Right lobe of liver (tissue), 4 donors: ENCODE measurements at regions not wholly inside any gene's neighbourhood (a gene's known extent, or its start where the extent isn't known, plus 50 kb on each side); places are given as distances from the start of the nearest gene placed in this dataset.

Experiments
- POLR2A ChIP-seq: fragments of 450-650 bp; IDR thresholded peaks from one replicate; pipeline ENCODE4 v1.6.1; 2017; ENCODE audit warnings: antibody characterized with exemption, mild to moderate bottlenecking
- TF ChIP-seq, protein P1 (sequence below), 4 donors: fragments of 200-600 bp in 3 of 4; fragments of 450-650 bp in 1 of 4; IDR thresholded peaks; one replicate each; pipeline versions ENCODE4 v1.5.1 to v1.8.0; 2016 to 2022; ENCODE audit warnings: antibody characterized with exemption in 4 of 4, mild to moderate bottlenecking in 2 of 4
- donor health status: DM: no; HTN: no; CAD: no.
- donor health status: DM: no; HTN: no; CAD: no.
- donor health status: DM: no; HTN: yes; CAD: no.

DNA sequence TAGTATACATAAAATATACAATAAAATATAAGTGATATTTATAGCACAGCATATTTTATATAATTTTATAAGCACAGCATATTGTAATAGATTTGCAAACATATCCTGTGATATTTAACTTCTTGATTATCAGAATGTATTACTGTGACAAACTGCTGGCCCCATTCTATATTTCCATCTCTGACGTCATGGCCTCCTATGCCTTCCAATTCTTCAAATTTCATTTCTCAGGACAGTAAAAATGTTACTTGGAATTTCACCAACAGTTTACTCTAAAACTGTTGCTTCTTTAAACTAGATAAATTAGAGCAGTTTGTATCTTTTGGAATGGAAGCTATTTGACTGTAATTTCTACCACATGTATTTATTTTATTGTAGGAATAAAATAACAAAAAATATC, 102.5 kb upstream of the SLC25A13 start:
- TF ChIP-seq, protein P1, sequence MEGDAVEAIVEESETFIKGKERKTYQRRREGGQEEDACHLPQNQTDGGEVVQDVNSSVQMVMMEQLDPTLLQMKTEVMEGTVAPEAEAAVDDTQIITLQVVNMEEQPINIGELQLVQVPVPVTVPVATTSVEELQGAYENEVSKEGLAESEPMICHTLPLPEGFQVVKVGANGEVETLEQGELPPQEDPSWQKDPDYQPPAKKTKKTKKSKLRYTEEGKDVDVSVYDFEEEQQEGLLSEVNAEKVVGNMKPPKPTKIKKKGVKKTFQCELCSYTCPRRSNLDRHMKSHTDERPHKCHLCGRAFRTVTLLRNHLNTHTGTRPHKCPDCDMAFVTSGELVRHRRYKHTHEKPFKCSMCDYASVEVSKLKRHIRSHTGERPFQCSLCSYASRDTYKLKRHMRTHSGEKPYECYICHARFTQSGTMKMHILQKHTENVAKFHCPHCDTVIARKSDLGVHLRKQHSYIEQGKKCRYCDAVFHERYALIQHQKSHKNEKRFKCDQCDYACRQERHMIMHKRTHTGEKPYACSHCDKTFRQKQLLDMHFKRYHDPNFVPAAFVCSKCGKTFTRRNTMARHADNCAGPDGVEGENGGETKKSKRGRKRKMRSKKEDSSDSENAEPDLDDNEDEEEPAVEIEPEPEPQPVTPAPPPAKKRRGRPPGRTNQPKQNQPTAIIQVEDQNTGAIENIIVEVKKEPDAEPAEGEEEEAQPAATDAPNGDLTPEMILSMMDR (IDR thresholded peaks at IDR 0.05), result no peak
- TF ChIP-seq POLR2A, result no peak
